ENCODE measurements at regions not wholly inside any gene's neighbourhood (a gene's known extent, or its start where the extent isn't known, plus 50 kb on each side); places are given as distances from the start of the nearest gene placed in this dataset.

DNA sequence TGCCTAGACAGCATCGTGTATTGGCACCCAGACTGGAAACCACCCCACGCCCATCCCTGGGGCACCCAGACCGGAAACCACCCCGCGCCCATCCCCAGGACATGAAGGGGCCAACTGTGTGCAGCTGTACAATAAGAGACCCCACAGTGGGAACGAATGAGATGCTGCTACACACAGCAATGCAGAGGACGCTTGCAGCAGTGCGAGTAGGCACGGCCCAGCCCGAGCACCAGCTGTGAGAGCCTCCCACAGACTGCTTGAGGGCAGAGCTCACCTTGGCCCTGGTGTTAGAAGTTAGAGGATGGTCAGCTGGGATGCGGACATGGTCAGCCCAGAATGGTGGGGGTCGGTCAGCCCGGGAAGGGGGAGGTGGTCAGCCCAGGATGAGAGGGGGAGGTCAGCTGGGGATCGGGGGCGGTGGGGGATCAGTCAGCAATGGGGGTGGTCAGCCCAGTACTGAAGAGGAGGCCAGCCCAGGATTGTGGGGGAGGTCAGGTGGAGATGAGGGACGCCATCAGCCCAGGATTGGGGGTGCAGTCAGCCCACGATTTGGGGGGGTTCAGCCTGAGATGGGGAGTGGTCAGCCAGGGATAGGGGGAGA lies 340.0 kb downstream of the C16orf95 start:
- Mint-ChIP-seq H3K27ac (no peak overlapping the region), H3K27me3 (ENCODE audit: low read depth) (peaks cover 7% of the 10 kb centered on the region), H3K36me3 (no peaks in the 10 kb centered on the region), H3K9me3 (no peaks in the 10 kb centered on the region), H3K4me1 (peaks cover 16% of the 10 kb centered on the region), H3K4me3 (no peak overlapping the region)
- TF ChIP-seq, protein P1, sequence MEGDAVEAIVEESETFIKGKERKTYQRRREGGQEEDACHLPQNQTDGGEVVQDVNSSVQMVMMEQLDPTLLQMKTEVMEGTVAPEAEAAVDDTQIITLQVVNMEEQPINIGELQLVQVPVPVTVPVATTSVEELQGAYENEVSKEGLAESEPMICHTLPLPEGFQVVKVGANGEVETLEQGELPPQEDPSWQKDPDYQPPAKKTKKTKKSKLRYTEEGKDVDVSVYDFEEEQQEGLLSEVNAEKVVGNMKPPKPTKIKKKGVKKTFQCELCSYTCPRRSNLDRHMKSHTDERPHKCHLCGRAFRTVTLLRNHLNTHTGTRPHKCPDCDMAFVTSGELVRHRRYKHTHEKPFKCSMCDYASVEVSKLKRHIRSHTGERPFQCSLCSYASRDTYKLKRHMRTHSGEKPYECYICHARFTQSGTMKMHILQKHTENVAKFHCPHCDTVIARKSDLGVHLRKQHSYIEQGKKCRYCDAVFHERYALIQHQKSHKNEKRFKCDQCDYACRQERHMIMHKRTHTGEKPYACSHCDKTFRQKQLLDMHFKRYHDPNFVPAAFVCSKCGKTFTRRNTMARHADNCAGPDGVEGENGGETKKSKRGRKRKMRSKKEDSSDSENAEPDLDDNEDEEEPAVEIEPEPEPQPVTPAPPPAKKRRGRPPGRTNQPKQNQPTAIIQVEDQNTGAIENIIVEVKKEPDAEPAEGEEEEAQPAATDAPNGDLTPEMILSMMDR (IDR thresholded peaks at IDR 0.05; ENCODE audit: unreplicated experiment), result no peak
- no peak for DNase-seq (ENCODE audit: low spot score in 2 of 2, unreplicated experiment in 2 of 2)

GRCh38 chr16:86978445-86979030 lies 338.7 kb downstream of the C16orf95 start:
- H3K36me3 Mint-ChIP-seq, result no peaks in the 10 kb centered on the region
- no peaks in the 10 kb centered on the region for H3K9me3 Mint-ChIP-seq
- H3K4me3 Mint-ChIP-seq, result no peak overlapping the region
- peaks cover 14% of the 10 kb centered on the region for H3K27me3 Mint-ChIP-seq (ENCODE audit: low read depth)
- DNase-seq (ENCODE audit: low spot score in 2 of 2, unreplicated experiment in 2 of 2), result no peak
- no peak overlapping the region for H3K27ac Mint-ChIP-seq
- H3K4me1 Mint-ChIP-seq, result peaks cover 16% of the 10 kb centered on the region
- TF ChIP-seq, protein P1 (IDR thresholded peaks at IDR 0.05; ENCODE audit: unreplicated experiment), result no peak

GRCh38 chr16:86979061-86979460 lies 338.1 kb downstream of the C16orf95 start:
- H3K4me3 Mint-ChIP-seq, result no peak overlapping the region
- DNase-seq (ENCODE audit: low spot score in 2 of 2, unreplicated experiment in 2 of 2), result no peak
- H3K9me3 Mint-ChIP-seq, result no peaks in the 10 kb centered on the region
- no peaks in the 10 kb centered on the region for H3K36me3 Mint-ChIP-seq
- peaks cover 14% of the 10 kb centered on the region for H3K27me3 Mint-ChIP-seq (ENCODE audit: low read depth)
- H3K27ac Mint-ChIP-seq, result no peak overlapping the region
- H3K4me1 Mint-ChIP-seq, result peaks cover 16% of the 10 kb centered on the region
- TF ChIP-seq, protein P1 (IDR thresholded peaks at IDR 0.05; ENCODE audit: unreplicated experiment), result no peak

- TF ChIP-seq, protein P1 (IDR thresholded peaks at IDR 0.05; ENCODE audit: unreplicated experiment), result no peak
- peaks cover 14% of the 10 kb centered on the region for H3K27me3 Mint-ChIP-seq (ENCODE audit: low read depth)
- no peaks in the 10 kb centered on the region for H3K9me3 Mint-ChIP-seq
Measured at GRCh38 chr16:86979984-86980553, 337.1 kb downstream of the C16orf95 start.

DNA sequence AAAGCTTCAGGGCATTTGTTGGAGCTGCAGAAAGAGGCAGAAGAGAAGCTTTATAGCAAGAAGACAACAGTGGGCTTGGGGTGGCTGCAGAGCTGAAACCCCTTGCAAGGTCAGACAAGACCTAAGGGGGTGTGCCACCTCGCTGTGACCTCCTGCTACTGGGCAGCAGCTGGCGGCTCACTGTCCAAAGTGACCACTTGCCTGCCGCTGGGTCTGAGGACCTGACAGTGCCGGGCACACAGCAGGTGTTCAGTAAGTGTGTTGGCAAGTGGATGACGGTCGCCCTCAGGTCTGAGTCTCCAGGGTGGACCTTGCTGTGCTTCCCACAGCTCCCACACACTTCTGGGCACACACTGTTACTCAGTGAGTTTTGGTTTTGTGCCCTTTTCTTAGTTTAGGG lies 336.5 kb downstream of the C16orf95 start:
- no peak overlapping the region for H3K27ac Mint-ChIP-seq
- H3K27me3 Mint-ChIP-seq (ENCODE audit: low read depth), result peaks cover 14% of the 10 kb centered on the region
- H3K4me1 Mint-ChIP-seq, result peaks cover 21% of the 10 kb centered on the region
- H3K9me3 Mint-ChIP-seq, result no peaks in the 10 kb centered on the region
- H3K4me3 Mint-ChIP-seq, result no peak overlapping the region
- H3K36me3 Mint-ChIP-seq, result no peaks in the 10 kb centered on the region
- no peak for DNase-seq (ENCODE audit: low spot score in 2 of 2, unreplicated experiment in 2 of 2)
- TF ChIP-seq, protein P1 (IDR thresholded peaks at IDR 0.05; ENCODE audit: unreplicated experiment), result no peak

More at GRCh38 chr16:86979984-86980553, 337.1 kb downstream of the C16orf95 start:
- DNase-seq (ENCODE audit: low spot score in 2 of 2, unreplicated experiment in 2 of 2), result no peak
- no peak overlapping the region for H3K27ac Mint-ChIP-seq
- no peaks in the 10 kb centered on the region for H3K36me3 Mint-ChIP-seq
- peaks cover 21% of the 10 kb centered on the region for H3K4me1 Mint-ChIP-seq
- no peak overlapping the region for H3K4me3 Mint-ChIP-seq
